ENCODE measurements at regions not wholly inside any gene's neighbourhood (a gene's known extent, or its start where the extent isn't known, plus 50 kb on each side); places are given as distances from the start of the nearest gene placed in this dataset.

GRCh38 chr3:181771120-181771519 lies 59.4 kb downstream of the SOX2 start:
- no peak for TF ChIP-seq EZH2 (IDR thresholded peaks at IDR 0.05; ENCODE audit: borderline replicate concordance, low read length)
- TF ChIP-seq, protein P1, sequence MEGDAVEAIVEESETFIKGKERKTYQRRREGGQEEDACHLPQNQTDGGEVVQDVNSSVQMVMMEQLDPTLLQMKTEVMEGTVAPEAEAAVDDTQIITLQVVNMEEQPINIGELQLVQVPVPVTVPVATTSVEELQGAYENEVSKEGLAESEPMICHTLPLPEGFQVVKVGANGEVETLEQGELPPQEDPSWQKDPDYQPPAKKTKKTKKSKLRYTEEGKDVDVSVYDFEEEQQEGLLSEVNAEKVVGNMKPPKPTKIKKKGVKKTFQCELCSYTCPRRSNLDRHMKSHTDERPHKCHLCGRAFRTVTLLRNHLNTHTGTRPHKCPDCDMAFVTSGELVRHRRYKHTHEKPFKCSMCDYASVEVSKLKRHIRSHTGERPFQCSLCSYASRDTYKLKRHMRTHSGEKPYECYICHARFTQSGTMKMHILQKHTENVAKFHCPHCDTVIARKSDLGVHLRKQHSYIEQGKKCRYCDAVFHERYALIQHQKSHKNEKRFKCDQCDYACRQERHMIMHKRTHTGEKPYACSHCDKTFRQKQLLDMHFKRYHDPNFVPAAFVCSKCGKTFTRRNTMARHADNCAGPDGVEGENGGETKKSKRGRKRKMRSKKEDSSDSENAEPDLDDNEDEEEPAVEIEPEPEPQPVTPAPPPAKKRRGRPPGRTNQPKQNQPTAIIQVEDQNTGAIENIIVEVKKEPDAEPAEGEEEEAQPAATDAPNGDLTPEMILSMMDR (IDR thresholded peaks at IDR 0.05; ENCODE audit: low read length) = no peak

All from OCI-LY1 (cell line).